WTC11 (cell line): ENCODE measurements at regions not wholly inside any gene's neighbourhood (a gene's known extent, or its start where the extent isn't known, plus 50 kb on each side); places are given as distances from the start of the nearest gene placed in this dataset.

ENCODE experiments used
- CREB1 ChIP-seq: sonication (generic); formaldehyde crosslinking; IDR thresholded peaks from 2 replicates; pipeline ENCODE4 v1.8.0; 2023; ENCODE audit warnings: mild to moderate bottlenecking, missing genetic modification reagents
- CTCF ChIP-seq: fragments of 200-600 bp; IDR thresholded peaks from 2 replicates; pipeline ENCODE4 v1.8.0; 2022; ENCODE audit warnings: antibody characterized with exemption
- GABPB1 ChIP-seq: sonication (generic); formaldehyde crosslinking; IDR thresholded peaks from 2 replicates; pipeline ENCODE4 v1.8.1; 2023; ENCODE audit warnings: mild to moderate bottlenecking, missing genetic modification reagents
- JAZF1 ChIP-seq: fragments of 250-450 bp; sonication (Bioruptor Pico); IDR thresholded peaks from 2 replicates; pipeline ENCODE4 v1.9.0; 2021; ENCODE audit warnings: moderate library complexity, mild to moderate bottlenecking, inconsistent platforms
- MAX ChIP-seq: sonication (generic); formaldehyde crosslinking; IDR thresholded peaks from 2 replicates; pipeline ENCODE4 v1.8.0; 2022; ENCODE audit warnings: mild to moderate bottlenecking, missing genetic modification reagents
- MYBL2 ChIP-seq: sonication (generic); formaldehyde crosslinking; IDR thresholded peaks from 2 replicates; pipeline ENCODE4 v1.8.1; 2023; ENCODE audit warnings: mild to moderate bottlenecking, moderate library complexity, missing genetic modification reagents
- NR3C1 ChIP-seq: sonication (generic); formaldehyde crosslinking; conservative IDR thresholded peaks from 2 replicates; pipeline ENCODE4 v1.8.1; 2023; ENCODE audit warnings: low read depth, mild to moderate bottlenecking, missing genetic modification reagents
- ZBTB21 ChIP-seq: sonication (generic); formaldehyde crosslinking; IDR thresholded peaks from 2 replicates; pipeline ENCODE4 v1.8.1; 2023; ENCODE audit warnings: mild to moderate bottlenecking, missing genetic modification reagents, borderline replicate concordance

GRCh38 chr18:11529081-11529480 lies 80.3 kb upstream of the SLC35G4 start:
- TF ChIP-seq CREB1 (no peak), CTCF (no peak), MYBL2 (CRISPR knock-in tag) (no peak), ZBTB21 (CRISPR knock-in tag) (no peak), GABPB1 (CRISPR knock-in tag) (no peak), JAZF1 (CRISPR knock-in tag) (no peak), NR3C1 (no peak), MAX (CRISPR knock-in tag) (no peak)
